Endothelial cell of umbilical vein (primary cell): ENCODE measurements at regions not wholly inside any gene's neighbourhood (a gene's known extent, or its start where the extent isn't known, plus 50 kb on each side); places are given as distances from the start of the nearest gene placed in this dataset.

Source experiments
- BruUV-seq: library from RNA; stranded (reverse); fragments of 400-500 nt; replicated peaks from 2 replicates; lab custom pipeline; 2021; lab: Mats Ljungman, UMichigan
- CTCF ChIA-PET: fragments of 300-600, 350-600 bp; sonication (Branson Sonifier 250); formaldehyde crosslinking; loops from one replicate; lab custom pipeline; 2021; ENCODE audit warnings: antibody characterized with exemption, inconsistent platforms; lab: Charles Lee
- POLR2A ChIA-PET: fragments of 300-600, 350-600 bp; sonication (Branson Sonifier 250); formaldehyde crosslinking; loops from one replicate; lab custom pipeline; 2021; ENCODE audit warnings: antibody characterized with exemption, inconsistent platforms; lab: Charles Lee
- DNase-seq: peaks from one replicate; pipeline ENCODE4 v3.0.0-alpha.2; 2011; ENCODE audit warnings: low read depth, low spot score
- FAIRE-seq: peaks from 2 replicates; lab custom pipeline; 2011; peaks lifted over from hg19 to GRCh38; lab: Jason Lieb, UNC
- H2AFZ ChIP-seq: 2 replicates; pipeline ENCODE4 v1.6.0; 2012; ENCODE audit warnings: low read depth, low read length, control low read depth, inconsistent platforms
- H3K27ac ChIP-seq: 2 replicates; pipeline ENCODE4 v1.5.1; 2011; ENCODE audit warnings: low read depth, mild to moderate bottlenecking, control low read depth, low read length, moderate library complexity; ENCODE audit not compliant: insufficient read depth
- H3K27me3 ChIP-seq, 2 experiments: 2 replicates each; pipeline versions ENCODE4 v1.6.0 to v1.6.1; 2011; ENCODE audit warnings: low read length in 2 of 2, mixed read lengths in 1 of 2; ENCODE audit not compliant: control insufficient read depth in 2 of 2, insufficient read depth in 2 of 2
- H3K36me3 ChIP-seq, 2 experiments: 2 replicates in 1 of 2; 3 replicates in 1 of 2; pipeline ENCODE4 v1.5.1; 2011; ENCODE audit warnings: low read length in 2 of 2, mild to moderate bottlenecking in 1 of 2, moderate library complexity in 1 of 2; ENCODE audit not compliant: control insufficient read depth in 2 of 2, insufficient read depth in 2 of 2; ENCODE audit errors: extremely low read depth in 1 of 2
- H3K4me1 ChIP-seq: 3 replicates; pipeline ENCODE4 v1.5.1; 2011; ENCODE audit warnings: mild to moderate bottlenecking, low read length; ENCODE audit not compliant: control insufficient read depth, insufficient read depth; ENCODE audit errors: extremely low read depth
- H3K4me2 ChIP-seq: 2 replicates; pipeline ENCODE4 v1.6.1; 2011; ENCODE audit warnings: low read length, control low read depth, mixed read lengths; ENCODE audit not compliant: insufficient read depth
- H3K4me3 ChIP-seq, 3 experiments: fragments of 200-600 bp in 1 of 3; sonication (generic), shearing (Covaris generic) in 1 of 3; replicated peaks in 1 of 3; 2 replicates each; pipeline ENCODE4 v1.5.1; 2011 to 2016; ENCODE audit warnings: control low read depth in 3 of 3, low read length in 3 of 3, mild to moderate bottlenecking in 2 of 3, inconsistent platforms in 1 of 3, low read depth in 1 of 3, moderate library complexity in 1 of 3; ENCODE audit not compliant: insufficient read depth in 1 of 3
- H3K79me2 ChIP-seq: 2 replicates; pipeline ENCODE4 v1.6.0; 2012; ENCODE audit warnings: low read length, inconsistent platforms; ENCODE audit not compliant: control insufficient read depth, insufficient read depth
- H3K9ac ChIP-seq: replicated peaks from 2 replicates; pipeline ENCODE3; 2011; ENCODE audit warnings: low read length, control low read depth; ENCODE audit not compliant: insufficient read depth; ENCODE audit errors: extremely low read depth
- H3K9me1 ChIP-seq: replicated peaks from 3 replicates; pipeline ENCODE4 v1.6.0; 2011; ENCODE audit warnings: mild to moderate bottlenecking, low read length; ENCODE audit not compliant: control insufficient read depth, insufficient read depth; ENCODE audit errors: extremely low read depth
- H3K9me3 ChIP-seq: replicated peaks from 2 replicates; pipeline ENCODE4 v1.5.1; 2012; ENCODE audit warnings: low read length, inconsistent platforms; ENCODE audit not compliant: control insufficient read depth, insufficient read depth
- H4K20me1 ChIP-seq: replicated peaks from 2 replicates; pipeline ENCODE3; 2011; ENCODE audit warnings: mild to moderate bottlenecking, low read length; ENCODE audit not compliant: control insufficient read depth, insufficient read depth; ENCODE audit errors: extremely low read depth
- EZH2 ChIP-seq: IDR thresholded peaks from 2 replicates; pipeline ENCODE4 v1.6.1; 2012; ENCODE audit warnings: borderline replicate concordance, low read depth, mild to moderate bottlenecking, moderate library complexity, low read length, inconsistent platforms; ENCODE audit not compliant: severe bottlenecking
- FOS ChIP-seq: IDR thresholded peaks from 2 replicates; pipeline ENCODE4 v1.6.1; 2011; ENCODE audit warnings: mild to moderate bottlenecking, low read length, moderate library complexity, borderline replicate concordance; ENCODE audit not compliant: insufficient read depth
- GATA2 ChIP-seq: IDR thresholded peaks from 2 replicates; pipeline ENCODE4 v1.7.0; 2011; ENCODE audit warnings: low read depth, mild to moderate bottlenecking, moderate library complexity, mixed read lengths, low read length; ENCODE audit not compliant: insufficient read length, insufficient read depth
- JUN ChIP-seq: IDR thresholded peaks from 2 replicates; pipeline ENCODE4 v1.6.1; 2011; ENCODE audit warnings: borderline replicate concordance, low read depth; ENCODE audit not compliant: insufficient read length, insufficient read depth
- MYC ChIP-seq: IDR thresholded peaks from one replicate; pipeline ENCODE4 v1.6.1; 2011; ENCODE audit warnings: mild to moderate bottlenecking, low read depth, low read length
- POLR2A ChIP-seq: IDR thresholded peaks from 2 replicates; pipeline ENCODE4 v1.6.1; 2012; ENCODE audit warnings: low read depth, mild to moderate bottlenecking, control low read depth, low read length
- POLR2AphosphoS5 ChIP-seq: IDR thresholded peaks from 2 replicates; pipeline ENCODE4 v1.6.1; 2012; ENCODE audit warnings: low read depth, mild to moderate bottlenecking, control low read depth, low read length, moderate library complexity; ENCODE audit not compliant: insufficient read depth
- dilution Hi-C: fragments of 300-500 bp; cut with MboI; formaldehyde crosslinking; loops from one replicate; pipeline ENCODE4 v1.15.0; 2019; ENCODE audit warnings: low sequenced_read_pairs; ENCODE audit not compliant: extremely low pct_ligation_motif_present
- intact Hi-C: fragments of 100-400 bp; cut with micrococcal nuclease; formaldehyde crosslinking; loops from one replicate; pipeline ENCODE4 v1.10.0; 2022
- TF ChIP-seq, protein P1 (sequence below): IDR thresholded peaks from 2 replicates; pipeline ENCODE4 v1.6.1; 2011; ENCODE audit not compliant: insufficient read depth, insufficient read length
- TF ChIP-seq, protein P2 (sequence below), 2 donors: IDR thresholded peaks; 1 replicate in 1 of 2; 2 replicates in 1 of 2; pipeline ENCODE4 v1.5.1; 2011; ENCODE audit warnings: low read length in 2 of 2, mild to moderate bottlenecking in 2 of 2, moderate library complexity in 2 of 2, control low read depth in 1 of 2, inconsistent platforms in 1 of 2, low read depth in 1 of 2; ENCODE audit not compliant: insufficient read depth in 1 of 2; ENCODE audit errors: extremely low read depth in 1 of 2

DNA sequence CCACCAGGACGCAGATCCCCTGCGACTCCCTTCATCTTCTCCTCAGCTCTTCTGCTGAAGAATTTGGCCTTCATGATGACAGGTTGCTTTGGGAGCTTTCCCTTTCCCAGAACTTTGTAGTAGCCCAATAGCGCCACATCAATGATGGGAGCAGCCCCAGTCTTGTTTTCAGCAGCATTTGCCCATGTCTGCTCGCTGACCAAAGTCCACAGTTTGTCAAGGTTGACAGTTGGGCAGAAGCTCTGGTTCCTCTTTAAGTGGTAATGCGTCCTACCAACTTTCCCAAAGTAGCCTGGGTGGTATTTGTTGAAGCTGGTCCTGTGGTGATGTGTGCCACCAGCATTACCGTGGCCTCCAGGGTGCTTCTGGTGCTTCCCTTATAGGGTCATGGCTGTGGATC is 62.2 kb downstream of the GCNT4 start:
- Histone ChIP-seq H3K27me3 (peaks cover 0 to 1% of the 10 kb centered on the region in 2 experiments), H2AFZ (no peak overlapping the region), H3K79me2 (no peaks in the 10 kb centered on the region), H3K9ac (no peak overlapping the region), H3K4me3 (no peak overlapping the region), H3K9me1 (no peaks in the 10 kb centered on the region), H3K9me3 (no peaks in the 10 kb centered on the region), H3K4me1 (no peaks in the 10 kb centered on the region), H3K4me2 (no peak overlapping the region), H3K36me3 (no peaks in the 10 kb centered on the region), H3K27ac (no peak overlapping the region), H4K20me1 (no peaks in the 10 kb centered on the region)
- dilution Hi-C loops (no loop called here), intact Hi-C loops (no loop called here)
- ChIA-PET CTCF (interaction anchor here (0.7 kb wide), 1 partner anchor 9 kb away, joined by 3 read pairs; no protein-coding TSS in a partner anchor), POLR2A (no interaction called here)
- no TSS peak for BruUV-seq
- TF ChIP-seq JUN (no peak), POLR2AphosphoS5 (no peak), FOS (no peak)
- DNase-seq (no peak), FAIRE-seq (no peak)

DNA sequence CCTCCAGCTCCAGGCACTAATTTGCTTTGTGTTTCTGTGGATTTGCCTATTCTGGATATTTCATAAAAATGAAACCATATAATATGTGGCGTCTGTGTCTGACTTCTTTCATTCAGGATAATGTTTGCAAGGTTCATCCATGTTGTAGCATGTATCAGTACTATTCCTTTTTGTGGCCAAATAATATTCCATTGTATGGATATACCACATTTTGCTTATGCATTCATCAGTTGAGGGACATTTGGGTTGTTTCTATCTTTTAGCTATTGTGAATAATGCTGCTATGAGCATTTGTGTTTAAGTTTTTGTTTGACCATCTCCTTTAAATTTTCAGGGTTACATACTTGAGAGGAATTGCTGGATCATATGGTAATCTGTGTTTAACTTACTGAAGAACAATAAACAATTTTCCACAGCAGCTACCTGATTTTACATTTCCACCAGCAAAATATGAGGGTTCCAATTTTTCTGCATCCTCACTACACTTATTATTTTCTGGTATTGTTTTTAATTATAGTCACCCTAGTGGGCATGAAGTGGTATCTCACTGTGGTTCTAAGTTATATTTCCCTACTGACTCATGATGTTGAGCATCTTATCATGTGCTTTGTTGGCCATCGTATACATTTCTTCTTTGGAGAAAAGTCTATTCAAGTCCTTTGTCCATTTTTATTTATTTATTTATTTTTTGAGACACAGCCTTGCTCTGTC is 63.9 kb downstream of the GCNT4 start:
- Histone ChIP-seq H3K79me2 (no peaks in the 10 kb centered on the region), H3K9me1 (no peaks in the 10 kb centered on the region), H3K4me2 (no peak overlapping the region), H4K20me1 (no peaks in the 10 kb centered on the region), H3K27me3 (no peaks in the 10 kb centered on the region), H3K9me3 (no peaks in the 10 kb centered on the region), H3K27ac (no peak overlapping the region), H3K4me1 (no peaks in the 10 kb centered on the region), H3K9ac (no peak overlapping the region), H3K4me3 (no peak overlapping the region), H2AFZ (no peak overlapping the region), H3K36me3 (no peaks in the 10 kb centered on the region)
- intact Hi-C loops (no loop called here), dilution Hi-C loops (no loop called here)
- ChIA-PET CTCF (no interaction called here), POLR2A (no interaction called here)
- DNase-seq (no peak), FAIRE-seq (no peak)
- no peak for TF ChIP-seq POLR2AphosphoS5
- no peak for TF ChIP-seq FOS
- TF ChIP-seq JUN: no peak
- TF ChIP-seq EZH2: no peak
- TF ChIP-seq, protein P1, sequence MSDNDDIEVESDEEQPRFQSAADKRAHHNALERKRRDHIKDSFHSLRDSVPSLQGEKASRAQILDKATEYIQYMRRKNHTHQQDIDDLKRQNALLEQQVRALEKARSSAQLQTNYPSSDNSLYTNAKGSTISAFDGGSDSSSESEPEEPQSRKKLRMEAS: no peak
- no peak for TF ChIP-seq GATA2
- TF ChIP-seq, protein P2, sequence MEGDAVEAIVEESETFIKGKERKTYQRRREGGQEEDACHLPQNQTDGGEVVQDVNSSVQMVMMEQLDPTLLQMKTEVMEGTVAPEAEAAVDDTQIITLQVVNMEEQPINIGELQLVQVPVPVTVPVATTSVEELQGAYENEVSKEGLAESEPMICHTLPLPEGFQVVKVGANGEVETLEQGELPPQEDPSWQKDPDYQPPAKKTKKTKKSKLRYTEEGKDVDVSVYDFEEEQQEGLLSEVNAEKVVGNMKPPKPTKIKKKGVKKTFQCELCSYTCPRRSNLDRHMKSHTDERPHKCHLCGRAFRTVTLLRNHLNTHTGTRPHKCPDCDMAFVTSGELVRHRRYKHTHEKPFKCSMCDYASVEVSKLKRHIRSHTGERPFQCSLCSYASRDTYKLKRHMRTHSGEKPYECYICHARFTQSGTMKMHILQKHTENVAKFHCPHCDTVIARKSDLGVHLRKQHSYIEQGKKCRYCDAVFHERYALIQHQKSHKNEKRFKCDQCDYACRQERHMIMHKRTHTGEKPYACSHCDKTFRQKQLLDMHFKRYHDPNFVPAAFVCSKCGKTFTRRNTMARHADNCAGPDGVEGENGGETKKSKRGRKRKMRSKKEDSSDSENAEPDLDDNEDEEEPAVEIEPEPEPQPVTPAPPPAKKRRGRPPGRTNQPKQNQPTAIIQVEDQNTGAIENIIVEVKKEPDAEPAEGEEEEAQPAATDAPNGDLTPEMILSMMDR (IDR thresholded peaks at IDR 0.05; ENCODE audit: extremely low read depth in 1 of 2, insufficient read depth in 1 of 2, low read depth in 1 of 2, low read length in 2 of 2): no peak
- no peak for TF ChIP-seq POLR2A
- no peak for TF ChIP-seq MYC
- BruUV-seq: no TSS peak
